ENCODE measurements at regions not wholly inside any gene's neighbourhood (a gene's known extent, or its start where the extent isn't known, plus 50 kb on each side); places are given as distances from the start of the nearest gene placed in this dataset.
A peak's percentile ranks its signal among the peaks of the same experiment; 100 is the strongest.

DNA sequence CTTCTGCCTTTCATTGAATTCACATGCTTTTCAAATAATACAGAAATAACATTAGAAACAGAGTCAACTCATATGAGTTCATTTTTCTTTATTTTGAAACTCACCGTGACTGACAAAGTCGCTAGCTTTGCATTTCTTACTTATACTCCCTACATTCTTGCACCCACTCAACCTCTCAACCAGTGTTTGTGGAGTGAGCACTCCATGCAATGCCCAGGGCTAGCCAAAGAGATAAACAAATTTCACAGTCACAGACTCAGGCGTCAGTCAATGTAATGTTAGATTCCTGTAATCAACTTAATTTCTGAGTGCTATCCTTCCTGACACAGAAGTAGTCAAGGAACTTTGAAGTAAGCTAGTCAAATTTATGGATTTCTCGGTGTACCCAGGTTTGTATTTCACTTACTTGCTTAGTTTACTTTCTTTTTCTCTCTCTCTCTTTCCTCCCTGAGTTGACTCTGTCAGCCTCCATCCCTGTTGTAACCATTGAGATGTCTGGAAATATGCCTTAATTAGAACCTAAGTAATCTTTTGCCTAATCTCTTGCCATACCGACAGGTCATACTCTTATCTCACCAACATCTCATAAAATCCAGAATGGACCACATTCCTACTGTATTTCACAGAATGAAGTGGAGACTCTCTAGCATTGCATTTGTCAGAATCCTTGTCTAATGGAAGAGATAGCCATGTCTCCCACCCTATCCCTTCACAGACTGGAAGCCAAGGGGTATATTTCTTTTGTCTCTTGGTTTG, 413.0 kb downstream of the AEBP2 start:
- WGBS (ENCODE audit: insufficient coverage) = no CpG with 5 or more reads among the region's 5 CpGs
- no peak overlapping the region for H3K4me3 ChIP-seq (ENCODE audit: low read depth, low read length)
- no peaks in the 10 kb centered on the region for H3K36me3 ChIP-seq (ENCODE audit: control insufficient read depth, insufficient read depth, low read length)
- H3K9me3 ChIP-seq (ENCODE audit: control insufficient read depth, insufficient read depth, low read length) = peaks cover 7% of the 10 kb centered on the region
- no peaks in the 10 kb centered on the region for H3K27me3 ChIP-seq (ENCODE audit: control insufficient read depth, insufficient read depth, low read length)
- H3K27ac ChIP-seq (ENCODE audit: low read depth, low read length) = no peak overlapping the region
- no peak for DNase-seq (ENCODE audit: low read depth in 4 of 6, low spot score in 6 of 6)
- no peaks in the 10 kb centered on the region for H3K4me1 ChIP-seq (ENCODE audit: control insufficient read depth, insufficient read depth, low read length)

DNA sequence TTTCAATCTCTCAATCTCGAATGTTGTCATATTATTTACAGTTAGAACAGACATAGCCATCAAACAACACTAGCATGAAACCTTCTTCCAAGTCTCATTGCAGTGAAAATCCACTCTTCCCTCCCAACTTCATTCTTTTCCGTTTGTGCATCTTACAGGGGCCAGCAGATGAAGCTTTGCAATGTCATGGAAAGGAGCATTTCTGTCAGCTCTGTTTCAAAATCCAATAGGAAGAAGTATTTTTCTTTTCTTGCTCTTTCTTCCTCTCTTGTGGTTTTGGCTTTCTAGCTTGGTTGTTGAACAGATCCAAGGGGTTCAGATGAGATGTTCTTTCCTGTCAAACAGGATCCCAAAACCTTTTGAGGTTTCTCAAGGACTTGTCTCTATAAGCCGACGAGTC, 416.6 kb downstream of the AEBP2 start:
- H3K9me3 ChIP-seq (ENCODE audit: control insufficient read depth, insufficient read depth, low read length) = peaks cover 1% of the 10 kb centered on the region
- no peaks in the 10 kb centered on the region for H3K36me3 ChIP-seq (ENCODE audit: control insufficient read depth, insufficient read depth, low read length)
- no peak for DNase-seq (ENCODE audit: low read depth in 4 of 6, low spot score in 6 of 6)
- H3K27me3 ChIP-seq (ENCODE audit: control insufficient read depth, insufficient read depth, low read length) = no peaks in the 10 kb centered on the region
- no peak overlapping the region for H3K27ac ChIP-seq (ENCODE audit: low read depth, low read length)
- no peak overlapping the region for H3K4me3 ChIP-seq (ENCODE audit: low read depth, low read length)
- 80% methylated on average over 1 of the region's 4 CpGs for WGBS (ENCODE audit: insufficient coverage)
- no peaks in the 10 kb centered on the region for H3K4me1 ChIP-seq (ENCODE audit: control insufficient read depth, insufficient read depth, low read length)

DNA sequence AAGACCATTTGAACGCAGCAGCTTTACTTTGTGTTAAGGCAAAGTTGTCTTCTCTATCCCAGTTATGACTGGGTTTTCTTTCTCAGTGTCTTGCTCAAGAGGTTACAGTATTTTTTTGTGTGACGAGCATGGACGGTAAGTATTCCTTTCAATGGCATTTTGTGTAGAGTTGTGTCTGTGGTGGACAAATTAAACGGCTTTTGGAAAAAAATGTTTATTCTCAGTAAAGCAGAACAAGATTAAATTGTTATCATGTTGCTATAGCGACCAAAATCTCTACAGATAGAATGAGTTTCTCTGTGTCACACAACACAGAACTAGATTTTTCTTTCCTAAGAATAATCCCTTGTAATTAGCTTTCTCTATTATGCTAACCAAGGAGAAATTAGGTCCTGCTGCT, 417.1 kb downstream of the AEBP2 start:
- Histone ChIP-seq H3K36me3 (ENCODE audit: control insufficient read depth, insufficient read depth, low read length) (no peaks in the 10 kb centered on the region), H3K4me1 (ENCODE audit: control insufficient read depth, insufficient read depth, low read length) (no peaks in the 10 kb centered on the region), H3K27me3 (ENCODE audit: control insufficient read depth, insufficient read depth, low read length) (no peaks in the 10 kb centered on the region), H3K27ac (ENCODE audit: low read depth, low read length) (no peak overlapping the region), H3K4me3 (ENCODE audit: low read depth, low read length) (no peak overlapping the region), H3K9me3 (ENCODE audit: control insufficient read depth, insufficient read depth, low read length) (peaks cover 1% of the 10 kb centered on the region)
- peak in 2 of 6 donors; percentile 37 to 64 for DNase-seq (ENCODE audit: low read depth in 4 of 6, low spot score in 6 of 6)
- WGBS (ENCODE audit: insufficient coverage) = no CpG with 5 or more reads among the region's 5 CpGs

DNA sequence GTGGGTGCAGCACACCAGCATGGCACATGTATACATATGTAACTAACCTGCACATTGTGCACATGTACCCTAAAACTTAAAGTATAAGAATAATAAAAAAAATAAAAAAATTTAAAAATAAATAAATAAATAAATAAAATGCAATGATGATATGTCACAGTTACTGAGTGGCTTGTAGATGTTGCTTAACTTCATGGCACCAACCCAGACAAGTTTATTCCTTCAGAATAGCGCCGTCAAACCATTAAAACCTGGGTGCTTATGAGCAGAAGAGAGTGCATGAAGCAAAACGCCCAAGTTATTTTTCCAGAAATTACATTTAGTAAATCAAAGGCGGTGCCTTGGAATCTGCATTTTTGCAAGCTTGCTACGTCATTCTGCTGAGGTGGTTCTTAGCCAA, 417.9 kb downstream of the AEBP2 start:
- H3K36me3 ChIP-seq (ENCODE audit: control insufficient read depth, insufficient read depth, low read length) = no peaks in the 10 kb centered on the region

DNA sequence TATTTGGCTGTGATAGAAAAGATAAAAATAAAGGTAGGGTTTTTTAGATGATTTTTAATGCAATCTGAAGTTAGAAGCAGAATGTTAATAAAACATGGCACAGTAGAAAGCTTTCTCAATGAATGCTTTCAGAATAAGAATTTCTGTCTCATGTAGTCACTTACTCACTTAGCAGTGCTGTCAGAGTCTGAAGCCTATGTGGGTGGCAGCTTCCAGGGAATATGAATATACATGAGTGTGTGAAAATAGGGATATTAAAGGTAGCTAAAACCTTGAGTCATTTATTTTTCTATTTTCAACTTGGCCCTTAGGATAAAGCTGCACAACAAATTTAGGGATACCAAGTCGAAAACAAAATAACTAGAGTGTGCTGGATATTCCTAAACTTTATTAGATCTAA, 427.9 kb downstream of the AEBP2 start:
- Histone ChIP-seq H3K27me3 (ENCODE audit: control insufficient read depth, insufficient read depth, low read length) (no peaks in the 10 kb centered on the region), H3K36me3 (ENCODE audit: control insufficient read depth, insufficient read depth, low read length) (no peaks in the 10 kb centered on the region), H3K4me3 (ENCODE audit: low read depth, low read length) (no peak overlapping the region), H3K27ac (ENCODE audit: low read depth, low read length) (no peak overlapping the region), H3K9me3 (ENCODE audit: control insufficient read depth, insufficient read depth, low read length) (no peaks in the 10 kb centered on the region), H3K4me1 (ENCODE audit: control insufficient read depth, insufficient read depth, low read length) (no peaks in the 10 kb centered on the region)
- no CpG with 5 or more reads among the region's 1 CpG for WGBS (ENCODE audit: insufficient coverage)
- no peak for DNase-seq (ENCODE audit: low read depth in 4 of 6, low spot score in 6 of 6)

More for the DNA sequence above, 417.9 kb downstream of the AEBP2 start:
- WGBS (ENCODE audit: insufficient coverage) = 96% methylated on average over 3 of the region's 5 CpGs
- Histone ChIP-seq H3K27ac (ENCODE audit: low read depth, low read length) (no peak overlapping the region), H3K9me3 (ENCODE audit: control insufficient read depth, insufficient read depth, low read length) (peaks cover 1% of the 10 kb centered on the region), H3K4me1 (ENCODE audit: control insufficient read depth, insufficient read depth, low read length) (no peaks in the 10 kb centered on the region), H3K4me3 (ENCODE audit: low read depth, low read length) (no peak overlapping the region), H3K27me3 (ENCODE audit: control insufficient read depth, insufficient read depth, low read length) (no peaks in the 10 kb centered on the region)
- no peak for DNase-seq (ENCODE audit: low read depth in 4 of 6, low spot score in 6 of 6)

DNA sequence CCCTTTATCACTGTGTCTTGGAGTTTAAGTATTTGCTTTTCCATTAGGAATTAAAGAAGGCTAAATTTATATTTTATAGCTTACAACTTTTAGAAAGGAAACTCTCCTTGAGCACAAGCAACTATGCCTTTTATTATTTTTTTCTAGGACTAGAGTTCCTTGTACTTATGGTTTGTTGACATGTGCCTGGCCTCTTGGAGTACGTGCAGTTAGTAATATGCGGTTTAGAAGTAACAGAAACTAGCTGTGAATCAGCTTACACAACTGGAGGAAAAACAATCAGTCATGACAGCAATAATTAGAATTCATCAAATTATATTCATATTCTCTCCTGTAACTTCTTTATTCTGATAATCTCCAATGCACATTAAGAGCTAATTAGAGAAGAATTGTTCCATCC, 428.7 kb downstream of the AEBP2 start:
- no CpG with 5 or more reads among the region's 2 CpGs for WGBS (ENCODE audit: insufficient coverage)
- no peak overlapping the region for H3K4me3 ChIP-seq (ENCODE audit: low read depth, low read length)
- H3K9me3 ChIP-seq (ENCODE audit: control insufficient read depth, insufficient read depth, low read length) = no peaks in the 10 kb centered on the region
- no peaks in the 10 kb centered on the region for H3K36me3 ChIP-seq (ENCODE audit: control insufficient read depth, insufficient read depth, low read length)
- H3K4me1 ChIP-seq (ENCODE audit: control insufficient read depth, insufficient read depth, low read length) = peaks cover 2% of the 10 kb centered on the region
- H3K27me3 ChIP-seq (ENCODE audit: control insufficient read depth, insufficient read depth, low read length) = no peaks in the 10 kb centered on the region
- no peak overlapping the region for H3K27ac ChIP-seq (ENCODE audit: low read depth, low read length)
- DNase-seq (ENCODE audit: low read depth in 4 of 6, low spot score in 6 of 6) = no peak

DNA sequence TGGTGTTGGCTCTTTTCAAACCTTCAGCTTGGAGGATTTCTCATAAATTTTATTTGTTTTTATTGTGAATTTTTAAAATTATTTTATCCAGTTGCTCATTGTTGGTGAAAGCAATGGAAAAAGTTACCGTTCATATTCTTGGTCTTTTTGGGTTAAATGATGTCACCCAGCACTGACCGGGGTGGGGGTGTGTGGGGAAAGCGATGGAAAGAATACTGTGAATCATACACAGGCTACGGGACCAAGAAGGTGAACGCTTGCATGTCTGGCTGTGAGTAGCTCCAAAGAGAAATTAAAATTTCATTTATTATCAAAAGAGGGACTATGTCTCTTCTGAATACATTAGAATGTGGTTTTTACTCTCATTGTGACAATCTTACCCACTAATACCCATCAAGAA, 430.1 kb downstream of the AEBP2 start:
- DNase-seq (ENCODE audit: low read depth in 4 of 6, low spot score in 6 of 6) = no peak
- no peaks in the 10 kb centered on the region for H3K9me3 ChIP-seq (ENCODE audit: control insufficient read depth, insufficient read depth, low read length)
- H3K27me3 ChIP-seq (ENCODE audit: control insufficient read depth, insufficient read depth, low read length) = no peaks in the 10 kb centered on the region
- no peak overlapping the region for H3K4me3 ChIP-seq (ENCODE audit: low read depth, low read length)
- peaks cover 2% of the 10 kb centered on the region for H3K4me1 ChIP-seq (ENCODE audit: control insufficient read depth, insufficient read depth, low read length)
- H3K27ac ChIP-seq (ENCODE audit: low read depth, low read length) = no peak overlapping the region
- no peaks in the 10 kb centered on the region for H3K36me3 ChIP-seq (ENCODE audit: control insufficient read depth, insufficient read depth, low read length)
- 88% methylated on average over 2 of the region's 5 CpGs for WGBS (ENCODE audit: insufficient coverage)

DNA sequence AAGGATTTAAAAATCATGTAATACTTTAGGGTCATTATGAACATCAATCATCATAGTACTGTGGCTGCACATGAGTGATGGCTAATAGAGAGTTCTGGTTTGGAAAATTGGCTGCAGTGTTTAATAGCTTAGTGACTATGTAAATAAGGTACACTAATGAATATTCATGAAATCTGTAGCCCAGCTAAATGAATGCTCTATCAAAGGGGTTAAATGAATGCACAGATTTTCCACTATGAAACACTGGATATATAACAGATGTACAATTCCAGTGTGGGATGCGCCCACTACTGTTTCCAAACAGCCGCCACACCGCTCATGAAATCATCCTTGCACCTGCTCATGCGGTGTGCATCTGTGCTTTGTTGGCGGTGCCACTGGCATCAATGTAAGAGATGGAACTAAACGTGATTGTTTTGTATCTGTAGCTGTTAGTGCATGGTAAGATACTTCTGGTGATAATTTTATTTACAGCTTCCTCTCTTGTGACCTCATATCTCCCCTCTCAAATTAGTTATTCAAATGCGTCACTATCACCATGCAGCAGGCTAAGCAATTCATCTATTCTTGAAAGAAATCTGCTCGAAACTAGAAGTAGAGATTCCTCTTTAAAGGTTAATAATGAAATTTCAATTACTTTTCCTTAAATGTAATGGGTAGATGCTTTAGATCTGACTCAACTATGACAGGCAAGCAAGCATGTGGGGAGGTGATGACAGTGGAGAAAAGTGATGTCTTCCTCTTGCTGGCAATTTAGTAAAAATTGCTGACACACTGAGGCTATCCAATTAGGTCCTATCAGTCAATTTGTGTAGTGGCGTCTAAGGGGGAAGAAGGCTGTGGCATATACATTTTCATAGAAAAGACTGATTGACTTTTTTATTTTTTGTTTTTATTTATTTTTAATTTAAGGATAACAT, 433.6 kb downstream of the AEBP2 start:
- Histone ChIP-seq H3K27me3 (ENCODE audit: control insufficient read depth, insufficient read depth, low read length) (no peaks in the 10 kb centered on the region), H3K27ac (ENCODE audit: low read depth, low read length) (no peak overlapping the region), H3K4me3 (ENCODE audit: low read depth, low read length) (no peak overlapping the region), H3K4me1 (ENCODE audit: control insufficient read depth, insufficient read depth, low read length) (peaks cover 2% of the 10 kb centered on the region), H3K36me3 (ENCODE audit: control insufficient read depth, insufficient read depth, low read length) (no peaks in the 10 kb centered on the region), H3K9me3 (ENCODE audit: control insufficient read depth, insufficient read depth, low read length) (no peaks in the 10 kb centered on the region)
- 73% methylated on average over 2 of the region's 9 CpGs for WGBS (ENCODE audit: insufficient coverage)
- peak in 2 of 6 donors; percentile 50 to 88 for DNase-seq (ENCODE audit: low read depth in 4 of 6, low spot score in 6 of 6)

DNA sequence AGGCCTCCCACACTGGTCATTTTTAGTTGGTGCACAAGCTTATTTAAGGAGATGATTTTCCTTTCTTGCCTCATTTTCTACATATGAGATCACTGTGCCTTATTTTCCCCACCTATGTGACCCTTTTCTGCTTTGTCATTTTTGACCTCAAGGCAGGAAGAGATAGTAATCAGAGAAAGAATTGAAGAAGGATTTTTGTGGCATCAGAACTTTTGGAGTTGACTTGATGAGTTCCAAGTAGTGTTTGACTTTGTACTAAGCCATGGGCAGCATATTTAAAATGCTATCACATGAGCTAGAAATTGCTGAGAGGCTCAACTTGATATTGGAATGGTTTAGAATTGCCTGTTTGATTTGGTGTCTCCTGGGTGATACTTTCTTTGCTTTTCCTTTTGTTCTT, 440.8 kb downstream of the AEBP2 start:
- no peaks in the 10 kb centered on the region for H3K27me3 ChIP-seq (ENCODE audit: control insufficient read depth, insufficient read depth, low read length)
- H3K4me1 ChIP-seq (ENCODE audit: control insufficient read depth, insufficient read depth, low read length) = no peaks in the 10 kb centered on the region
- no peaks in the 10 kb centered on the region for H3K9me3 ChIP-seq (ENCODE audit: control insufficient read depth, insufficient read depth, low read length)
- no peaks in the 10 kb centered on the region for H3K36me3 ChIP-seq (ENCODE audit: control insufficient read depth, insufficient read depth, low read length)
- no peak for DNase-seq (ENCODE audit: low read depth in 4 of 6, low spot score in 6 of 6)
- H3K4me3 ChIP-seq (ENCODE audit: low read depth, low read length) = no peak overlapping the region
- no peak overlapping the region for H3K27ac ChIP-seq (ENCODE audit: low read depth, low read length)

DNA sequence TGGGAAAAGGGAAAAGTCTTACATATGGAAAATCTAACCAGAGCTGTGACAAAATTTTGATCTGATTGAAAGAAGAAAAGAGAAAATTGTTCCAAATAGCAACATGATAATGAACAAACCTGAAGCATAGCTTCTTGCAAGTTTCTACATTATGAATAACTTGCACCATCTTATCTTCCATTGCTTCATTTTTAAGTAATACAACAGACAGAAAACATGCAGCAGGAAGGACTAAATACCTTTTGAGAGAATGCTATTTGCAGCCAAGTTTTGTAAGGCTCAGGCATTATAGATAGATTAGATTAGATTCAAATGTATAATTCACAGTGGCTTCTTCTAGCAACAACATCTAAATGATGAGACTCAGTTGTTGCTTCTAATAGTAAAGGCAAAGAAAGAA, 441.4 kb downstream of the AEBP2 start:
- no peak overlapping the region for H3K27ac ChIP-seq (ENCODE audit: low read depth, low read length)
- no peaks in the 10 kb centered on the region for H3K36me3 ChIP-seq (ENCODE audit: control insufficient read depth, insufficient read depth, low read length)
- no peaks in the 10 kb centered on the region for H3K27me3 ChIP-seq (ENCODE audit: control insufficient read depth, insufficient read depth, low read length)
- H3K4me1 ChIP-seq (ENCODE audit: control insufficient read depth, insufficient read depth, low read length) = no peaks in the 10 kb centered on the region
- no peak for DNase-seq (ENCODE audit: low read depth in 4 of 6, low spot score in 6 of 6)
- no peaks in the 10 kb centered on the region for H3K9me3 ChIP-seq (ENCODE audit: control insufficient read depth, insufficient read depth, low read length)
- H3K4me3 ChIP-seq (ENCODE audit: low read depth, low read length) = no peak overlapping the region

All from spinal cord (tissue), 9 donors.